Hepatocyte (in vitro differentiated cells): ENCODE measurements at regions not wholly inside any gene's neighbourhood (a gene's known extent, or its start where the extent isn't known, plus 50 kb on each side); places are given as distances from the start of the nearest gene placed in this dataset.

Source experiments
- EZH2 ChIP-seq: fragments of 200-600 bp; sonication (generic); IDR thresholded peaks from 2 replicates; pipeline ENCODE4 v1.6.1; 2016; ENCODE audit warnings: antibody characterized with exemption, mild to moderate bottlenecking, borderline replicate concordance
- EZH2phosphoT487 ChIP-seq: fragments of 200-600 bp; sonication (generic); IDR thresholded peaks from one replicate; pipeline ENCODE4 v1.6.1; 2018; ENCODE audit warnings: antibody characterized with exemption, mild to moderate bottlenecking, low read depth, moderate library complexity; ENCODE audit not compliant: unreplicated experiment, severe bottlenecking
- TF ChIP-seq, protein P1 (sequence below): fragments of 200-600 bp; sonication (generic); IDR thresholded peaks from 2 replicates; pipeline ENCODE4 v1.5.1; 2016; ENCODE audit warnings: antibody characterized with exemption, mild to moderate bottlenecking; ENCODE audit not compliant: poor library complexity

DNA sequence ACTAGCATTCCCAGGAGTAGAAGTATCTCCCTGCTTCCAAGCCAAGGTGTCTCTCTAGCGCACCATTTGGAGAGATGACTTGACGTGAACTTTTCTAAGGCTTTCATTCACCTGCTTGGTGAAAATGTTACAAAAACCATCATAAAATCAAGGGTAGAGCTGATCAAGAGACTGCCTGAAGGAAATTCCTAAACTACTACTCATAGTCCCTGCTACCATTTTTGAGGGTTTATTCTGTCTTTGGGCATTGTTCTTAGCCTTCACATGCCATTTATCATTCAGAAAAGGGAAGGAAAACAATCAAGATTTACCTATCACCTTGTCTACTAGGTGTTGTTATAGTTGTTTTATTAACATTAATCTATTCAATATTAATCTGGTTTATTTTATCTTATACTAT, 525.8 kb downstream of the NTRK3 start:
- TF ChIP-seq EZH2 (no peak), EZH2phosphoT487 (no peak)
- TF ChIP-seq, protein P1, sequence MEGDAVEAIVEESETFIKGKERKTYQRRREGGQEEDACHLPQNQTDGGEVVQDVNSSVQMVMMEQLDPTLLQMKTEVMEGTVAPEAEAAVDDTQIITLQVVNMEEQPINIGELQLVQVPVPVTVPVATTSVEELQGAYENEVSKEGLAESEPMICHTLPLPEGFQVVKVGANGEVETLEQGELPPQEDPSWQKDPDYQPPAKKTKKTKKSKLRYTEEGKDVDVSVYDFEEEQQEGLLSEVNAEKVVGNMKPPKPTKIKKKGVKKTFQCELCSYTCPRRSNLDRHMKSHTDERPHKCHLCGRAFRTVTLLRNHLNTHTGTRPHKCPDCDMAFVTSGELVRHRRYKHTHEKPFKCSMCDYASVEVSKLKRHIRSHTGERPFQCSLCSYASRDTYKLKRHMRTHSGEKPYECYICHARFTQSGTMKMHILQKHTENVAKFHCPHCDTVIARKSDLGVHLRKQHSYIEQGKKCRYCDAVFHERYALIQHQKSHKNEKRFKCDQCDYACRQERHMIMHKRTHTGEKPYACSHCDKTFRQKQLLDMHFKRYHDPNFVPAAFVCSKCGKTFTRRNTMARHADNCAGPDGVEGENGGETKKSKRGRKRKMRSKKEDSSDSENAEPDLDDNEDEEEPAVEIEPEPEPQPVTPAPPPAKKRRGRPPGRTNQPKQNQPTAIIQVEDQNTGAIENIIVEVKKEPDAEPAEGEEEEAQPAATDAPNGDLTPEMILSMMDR, result no peak
